Neural crest cell (in vitro differentiated cells): ENCODE measurements at regions not wholly inside any gene's neighbourhood (a gene's known extent, or its start where the extent isn't known, plus 50 kb on each side); places are given as distances from the start of the nearest gene placed in this dataset.

Source experiments
- DNase-seq: peaks from one replicate; pipeline ENCODE4 v3.0.0; 2021; ENCODE audit warnings: low read depth, mixed read lengths, low spot score
- H3K27ac Mint-ChIP-seq: one replicate; pipeline ENCODE4 v1.8.0; 2021; ENCODE audit warnings: mild to moderate bottlenecking, mixed read lengths; ENCODE audit not compliant: unreplicated experiment
- H3K27me3 Mint-ChIP-seq: 2 replicates; pipeline ENCODE4 v1.8.0; 2021; ENCODE audit warnings: low read depth, mild to moderate bottlenecking, mixed read lengths
- H3K36me3 Mint-ChIP-seq: 2 replicates; pipeline ENCODE4 v1.8.0; 2021; ENCODE audit warnings: low read depth, mild to moderate bottlenecking, mixed read lengths
- H3K4me1 Mint-ChIP-seq: 2 replicates; pipeline ENCODE4 v1.8.0; 2021; ENCODE audit warnings: mixed read lengths
- H3K4me3 Mint-ChIP-seq: one replicate; pipeline ENCODE4 v1.8.0; 2021; ENCODE audit warnings: mild to moderate bottlenecking, mixed read lengths
- H3K9me3 Mint-ChIP-seq: 2 replicates; pipeline ENCODE4 v1.8.0; 2021; ENCODE audit warnings: mixed read lengths
- TF ChIP-seq, protein P1 (sequence below): fragments of 200-600 bp; sonication (generic); conservative IDR thresholded peaks from 2 replicates; pipeline ENCODE4 v1.5.0; 2021; ENCODE audit warnings: antibody characterized with exemption, mild to moderate bottlenecking

DNA sequence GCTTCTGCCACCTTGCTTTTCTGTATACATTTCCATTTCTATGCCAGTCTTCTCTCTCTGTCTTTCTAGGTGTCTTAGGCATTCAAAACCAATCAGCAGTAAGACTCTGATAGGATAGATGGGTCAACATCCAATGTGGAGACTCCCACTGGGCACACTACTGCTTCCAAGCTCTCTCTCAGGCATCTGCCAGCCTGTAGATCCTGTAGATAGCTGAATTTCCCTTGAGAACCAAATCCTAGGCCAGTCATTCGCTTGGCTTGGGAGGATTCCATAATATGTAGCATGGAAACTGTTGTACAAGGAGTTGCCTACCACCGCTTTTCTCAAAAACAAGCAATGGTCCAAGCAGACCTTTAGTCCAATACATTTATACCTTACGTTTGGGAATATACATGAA, 262.8 kb upstream of the RARB start:
- Mint-ChIP-seq H3K36me3 (peaks cover 13% of the 10 kb centered on the region), H3K27ac (no peak overlapping the region)
- TF ChIP-seq, protein P1, sequence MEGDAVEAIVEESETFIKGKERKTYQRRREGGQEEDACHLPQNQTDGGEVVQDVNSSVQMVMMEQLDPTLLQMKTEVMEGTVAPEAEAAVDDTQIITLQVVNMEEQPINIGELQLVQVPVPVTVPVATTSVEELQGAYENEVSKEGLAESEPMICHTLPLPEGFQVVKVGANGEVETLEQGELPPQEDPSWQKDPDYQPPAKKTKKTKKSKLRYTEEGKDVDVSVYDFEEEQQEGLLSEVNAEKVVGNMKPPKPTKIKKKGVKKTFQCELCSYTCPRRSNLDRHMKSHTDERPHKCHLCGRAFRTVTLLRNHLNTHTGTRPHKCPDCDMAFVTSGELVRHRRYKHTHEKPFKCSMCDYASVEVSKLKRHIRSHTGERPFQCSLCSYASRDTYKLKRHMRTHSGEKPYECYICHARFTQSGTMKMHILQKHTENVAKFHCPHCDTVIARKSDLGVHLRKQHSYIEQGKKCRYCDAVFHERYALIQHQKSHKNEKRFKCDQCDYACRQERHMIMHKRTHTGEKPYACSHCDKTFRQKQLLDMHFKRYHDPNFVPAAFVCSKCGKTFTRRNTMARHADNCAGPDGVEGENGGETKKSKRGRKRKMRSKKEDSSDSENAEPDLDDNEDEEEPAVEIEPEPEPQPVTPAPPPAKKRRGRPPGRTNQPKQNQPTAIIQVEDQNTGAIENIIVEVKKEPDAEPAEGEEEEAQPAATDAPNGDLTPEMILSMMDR: no peak

DNA sequence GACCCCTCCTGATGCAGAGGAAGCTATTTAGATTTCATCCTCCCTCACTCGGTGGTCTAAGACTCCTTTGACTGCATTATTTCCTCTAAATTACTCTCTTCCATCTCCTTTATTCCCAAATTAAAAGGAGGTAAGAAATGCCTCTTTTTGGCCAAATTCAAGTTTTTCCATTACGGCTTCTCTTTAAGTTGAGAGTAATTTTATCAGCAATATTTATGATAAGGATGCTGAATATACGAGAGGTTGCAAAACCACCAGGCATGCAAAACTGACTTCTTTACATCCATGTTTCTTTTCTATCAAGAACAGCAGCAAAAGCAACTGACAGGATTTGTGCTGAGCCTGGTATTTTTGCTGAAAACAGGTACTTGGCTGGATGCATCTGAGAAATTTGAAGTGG, 262.0 kb upstream of the RARB start:
- Mint-ChIP-seq H3K36me3 (peaks cover 14% of the 10 kb centered on the region), H3K9me3 (peaks cover 12% of the 10 kb centered on the region), H3K4me3 (no peak overlapping the region), H3K4me1 (peaks cover 2% of the 10 kb centered on the region), H3K27me3 (no peaks in the 10 kb centered on the region), H3K27ac (no peak overlapping the region)
- no peak for DNase-seq
- TF ChIP-seq, protein P1: no peak

More for the DNA sequence above, 262.8 kb upstream of the RARB start:
- no peak for DNase-seq
- H3K9me3 Mint-ChIP-seq: peaks cover 12% of the 10 kb centered on the region
- no peaks in the 10 kb centered on the region for H3K27me3 Mint-ChIP-seq
- H3K4me1 Mint-ChIP-seq: peaks cover 1% of the 10 kb centered on the region
- no peak overlapping the region for H3K4me3 Mint-ChIP-seq

DNA sequence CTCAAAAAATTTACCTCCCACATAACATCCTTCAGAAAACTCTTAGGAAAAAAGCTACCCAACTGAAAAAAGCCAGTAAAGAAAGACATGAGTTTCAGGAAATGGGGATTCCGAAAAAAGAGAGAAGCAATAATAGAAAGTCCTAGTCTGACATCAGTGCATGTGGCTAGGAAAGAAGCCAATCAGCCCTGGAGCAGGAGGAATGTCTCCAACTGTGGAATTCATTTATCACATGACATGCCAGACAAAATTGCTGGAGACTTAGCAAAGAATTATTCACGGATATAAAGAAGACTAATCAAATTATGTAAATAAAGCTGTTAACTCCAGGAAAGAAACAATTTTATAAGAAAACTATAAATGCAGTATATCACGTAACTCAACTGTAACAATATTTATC, 258.9 kb upstream of the RARB start:
- TF ChIP-seq, protein P1: no peak
- Mint-ChIP-seq H3K36me3 (peaks cover 15% of the 10 kb centered on the region), H3K9me3 (peaks cover 12% of the 10 kb centered on the region), H3K27me3 (no peaks in the 10 kb centered on the region), H3K27ac (no peak overlapping the region), H3K4me3 (no peak overlapping the region), H3K4me1 (peaks cover 16% of the 10 kb centered on the region)
- DNase-seq: no peak

DNA sequence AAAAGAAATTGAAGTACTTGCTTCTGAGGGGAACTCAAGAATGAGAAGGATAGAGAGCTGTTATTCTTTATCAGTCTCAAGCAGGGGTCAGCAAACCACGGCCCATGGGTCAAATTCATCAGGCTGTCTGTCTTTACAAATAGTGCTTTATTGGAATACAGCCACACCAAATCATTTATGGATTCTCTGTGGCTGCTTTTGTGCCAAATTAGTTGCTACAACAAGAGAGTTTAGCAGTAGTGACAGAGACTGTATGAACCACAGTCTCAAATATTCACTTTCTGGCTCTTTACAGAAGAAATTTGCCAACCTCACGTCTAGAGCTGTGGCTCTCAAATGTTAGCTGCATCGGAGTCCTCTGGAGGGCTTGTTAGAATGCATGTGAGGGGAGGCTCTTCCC, 258.0 kb upstream of the RARB start:
- no peak overlapping the region for H3K4me3 Mint-ChIP-seq
- H3K9me3 Mint-ChIP-seq: peaks cover 12% of the 10 kb centered on the region
- no peak for DNase-seq
- peaks cover 15% of the 10 kb centered on the region for H3K36me3 Mint-ChIP-seq
- H3K4me1 Mint-ChIP-seq: peaks cover 16% of the 10 kb centered on the region
- TF ChIP-seq, protein P1: no peak
- no peak overlapping the region for H3K27ac Mint-ChIP-seq
- no peaks in the 10 kb centered on the region for H3K27me3 Mint-ChIP-seq

DNA sequence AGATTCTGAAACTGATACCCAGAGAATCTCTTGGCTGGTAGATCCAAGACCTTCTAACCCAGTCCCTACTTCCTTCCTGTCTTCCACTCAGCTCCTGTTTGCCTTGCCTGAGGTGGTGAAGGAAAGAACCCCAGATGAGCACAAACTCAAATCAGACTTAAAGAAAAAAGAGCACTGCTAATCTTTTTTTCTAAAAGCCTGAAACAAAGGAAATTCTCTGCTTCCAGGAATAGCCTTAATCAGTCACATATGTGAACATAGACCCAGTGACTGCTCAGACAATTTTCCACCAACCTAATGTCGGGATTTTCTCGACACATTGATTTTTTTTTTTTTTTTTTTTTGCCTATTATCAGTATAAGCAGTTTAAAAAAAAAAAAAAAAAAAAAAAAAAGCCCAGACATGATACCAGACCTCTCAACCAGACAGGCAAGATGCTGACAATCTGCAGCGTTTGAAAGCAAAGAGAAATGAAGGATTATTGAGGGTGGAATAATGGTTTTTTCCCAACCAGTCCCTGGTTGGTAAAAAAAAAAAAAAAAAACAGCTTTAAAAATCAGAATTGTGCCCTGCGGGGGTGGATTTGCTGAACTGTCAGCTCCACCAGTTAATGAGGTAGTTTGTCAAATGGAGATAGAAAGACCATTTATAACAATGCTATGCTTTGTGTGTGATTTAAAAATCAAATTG, 256.8 kb upstream of the RARB start:
- Mint-ChIP-seq H3K4me3 (peak overlapping the region; percentile 6), H3K36me3 (peaks cover 15% of the 10 kb centered on the region), H3K4me1 (peaks cover 16% of the 10 kb centered on the region), H3K9me3 (peaks cover 12% of the 10 kb centered on the region), H3K27ac (peak overlapping the region; percentile 91), H3K27me3 (no peaks in the 10 kb centered on the region)
- TF ChIP-seq, protein P1: no peak
- no peak for DNase-seq
